ENCODE measurements at regions not wholly inside any gene's neighbourhood (a gene's known extent, or its start where the extent isn't known, plus 50 kb on each side); places are given as distances from the start of the nearest gene placed in this dataset.
"Not testable (repeated sequence)": the region's sequence is repeated elsewhere in the genome, so short reads cannot be mapped to it uniquely, and the experiment has no call there.

- DNase-seq (ENCODE audit: low spot score), result no peak
These were observed 397.3 kb upstream of the RASGRP1 start for GRCh38 chr15:38961931-38962330.

GRCh38 chr15:38972831-38973230 is 408.2 kb upstream of the RASGRP1 start:
- DNase-seq (ENCODE audit: low spot score), result no peak

GRCh38 chr15:38975282-38975990 is 410.8 kb upstream of the RASGRP1 start:
- DNase-seq (ENCODE audit: low spot score), result no peak

DNA sequence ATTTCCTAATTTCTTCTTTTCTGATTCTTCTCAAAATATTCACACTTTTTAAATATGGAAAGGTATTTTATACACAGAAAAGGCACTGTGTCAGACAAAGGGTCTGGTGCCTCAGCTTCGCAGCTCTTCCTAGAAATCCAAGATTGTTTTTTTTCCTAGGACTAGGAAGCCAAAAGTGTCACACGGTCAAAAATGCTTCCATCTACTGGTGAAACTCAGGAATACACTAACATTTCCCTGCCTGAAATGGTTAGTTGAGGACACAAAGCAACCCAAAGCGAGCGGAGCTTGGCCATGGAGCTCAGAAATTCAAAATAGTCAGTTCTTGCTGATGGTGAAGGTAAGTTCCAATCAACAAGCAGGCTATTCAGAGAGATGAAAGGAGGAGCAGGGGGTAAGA is 426.5 kb upstream of the RASGRP1 start:
- DNase-seq (ENCODE audit: low spot score), result peak; percentile 38

GRCh38 chr15:38991701-38992100 is 427.1 kb upstream of the RASGRP1 start:
- no peak for DNase-seq (ENCODE audit: low spot score)

- DNase-seq (ENCODE audit: low spot score), result no peak
These were observed 427.9 kb upstream of the RASGRP1 start for GRCh38 chr15:38992506-38992905.

DNA sequence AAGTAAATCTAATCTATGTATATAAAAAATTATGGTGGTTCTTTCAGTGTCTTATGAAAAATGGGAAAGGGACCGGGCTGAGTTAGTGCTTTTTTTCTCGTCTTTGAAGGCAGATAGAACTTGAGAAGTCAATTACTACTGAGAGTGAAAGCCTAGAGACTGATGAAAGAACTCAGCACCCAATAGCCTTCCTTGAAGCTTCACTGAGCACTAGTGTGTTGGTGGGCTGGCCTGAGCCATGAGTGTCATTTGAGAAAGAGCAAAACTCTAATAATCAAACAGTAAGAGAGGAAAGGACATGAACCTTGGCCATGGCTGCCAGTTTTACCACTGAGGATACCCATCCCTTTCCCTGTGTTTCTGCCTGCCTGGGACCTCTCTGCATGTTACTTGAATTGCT is 428.3 kb upstream of the RASGRP1 start:
- no peak for DNase-seq (ENCODE audit: low spot score)

GRCh38 chr15:38994310-38994709 is 429.7 kb upstream of the RASGRP1 start:
- no peak for DNase-seq (ENCODE audit: low spot score)

DNA sequence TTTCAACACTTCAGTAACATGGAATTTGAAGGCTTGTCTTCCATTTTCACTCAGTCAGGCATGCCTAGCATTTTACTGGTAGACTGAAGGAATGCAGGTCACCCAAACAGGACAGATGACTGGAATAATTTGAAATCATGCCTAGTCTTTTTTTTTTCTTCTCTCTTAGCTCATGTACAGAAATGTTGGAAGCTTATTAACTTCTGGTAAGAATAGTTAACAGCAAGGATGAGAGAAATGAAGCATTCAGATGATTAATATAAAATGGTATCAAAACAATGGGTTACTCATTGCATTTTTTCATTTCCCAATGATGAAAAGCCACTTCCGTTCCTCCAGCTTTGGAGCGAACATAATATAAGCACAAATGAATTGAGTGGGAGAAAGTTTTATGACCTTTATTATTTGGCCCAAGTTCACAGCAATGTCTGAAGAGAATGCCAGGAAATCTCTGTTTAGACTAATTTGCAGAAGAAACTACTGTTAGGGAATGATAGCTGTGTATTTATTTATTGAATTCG is 431.6 kb upstream of the RASGRP1 start:
- DNase-seq (ENCODE audit: low spot score), result peak; percentile 79

DNA sequence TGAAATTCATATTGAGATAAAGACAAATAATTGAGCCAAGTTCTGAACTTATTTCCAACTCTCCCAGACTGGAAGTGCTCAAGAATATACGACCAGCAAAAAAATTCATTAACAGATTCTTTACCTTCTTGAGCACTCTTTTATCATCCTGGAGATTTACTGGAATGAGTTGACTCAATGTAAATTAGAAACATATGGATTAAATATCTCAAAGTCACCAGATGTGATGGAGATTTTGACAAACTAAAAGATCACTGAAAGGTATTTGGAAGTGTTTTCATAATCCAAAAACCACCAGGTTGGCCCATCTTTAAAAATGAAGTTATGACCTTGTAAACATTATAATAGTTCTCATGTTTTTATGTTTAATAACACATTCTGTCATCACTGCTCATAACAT is 433.2 kb upstream of the RASGRP1 start:
- no peak for DNase-seq (ENCODE audit: low spot score)

DNA sequence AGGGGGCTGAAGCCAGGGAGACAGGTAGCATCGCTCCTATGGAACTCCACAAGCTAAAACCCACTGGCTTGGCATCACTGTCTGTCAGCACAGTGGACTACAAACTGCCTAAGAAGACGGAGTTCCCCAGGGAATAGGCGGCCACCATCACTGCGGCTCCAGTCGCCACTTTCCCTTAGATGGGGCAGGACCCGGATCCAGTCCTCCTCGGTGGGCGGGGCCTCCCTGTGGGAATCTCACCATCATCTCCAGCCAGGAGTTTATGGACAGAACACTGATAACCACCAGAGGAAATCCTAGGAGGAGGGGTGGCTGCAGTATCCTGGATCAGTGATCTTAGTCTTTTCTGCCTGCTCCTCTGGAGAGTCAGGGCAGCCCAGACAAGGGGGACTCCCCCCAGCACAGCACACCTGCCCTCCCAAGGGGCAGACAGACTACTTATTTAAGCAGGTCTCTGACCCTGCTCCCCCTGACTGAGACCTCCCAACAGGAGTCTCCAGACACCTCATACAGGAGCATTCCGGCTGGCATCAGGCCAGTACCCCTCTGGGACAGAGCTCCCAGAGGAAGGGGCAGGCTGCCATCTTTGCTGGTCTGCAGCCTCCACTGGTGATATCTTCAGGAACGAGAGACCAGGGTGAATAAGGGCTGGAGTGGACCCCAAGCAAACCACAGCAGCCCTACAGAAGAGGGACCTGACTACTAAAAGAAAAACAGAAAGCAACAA is 435.6 kb upstream of the RASGRP1 start:
- DNase-seq (ENCODE audit: low spot score), result no peak

- DNase-seq (ENCODE audit: low spot score), result no peak
These were observed 445.1 kb upstream of the RASGRP1 start for GRCh38 chr15:39009740-39010139.

DNA sequence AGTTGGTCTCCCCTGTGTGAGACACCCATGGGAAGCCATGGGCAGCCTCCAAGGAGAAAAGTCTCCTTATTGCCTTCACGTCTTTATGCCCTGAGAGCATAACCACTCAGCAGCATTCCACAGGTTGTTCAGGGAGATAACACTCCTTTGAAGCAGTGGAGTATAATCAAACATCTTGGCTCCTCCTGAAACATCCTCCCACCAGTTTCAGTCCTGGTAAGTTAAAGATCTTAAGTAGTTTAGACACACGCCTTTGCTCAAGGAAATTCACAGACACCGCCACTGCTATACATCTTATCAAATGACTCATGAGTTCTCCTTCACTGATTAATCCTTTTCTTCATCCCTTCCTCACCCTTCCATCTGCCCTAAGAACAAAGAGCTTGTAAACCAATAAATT is 446.5 kb upstream of the RASGRP1 start:
- DNase-seq (ENCODE audit: low spot score), result not testable (repeated sequence)

GRCh38 chr15:39013262-39013661 is 448.6 kb upstream of the RASGRP1 start:
- DNase-seq (ENCODE audit: low spot score), result no peak

DNA sequence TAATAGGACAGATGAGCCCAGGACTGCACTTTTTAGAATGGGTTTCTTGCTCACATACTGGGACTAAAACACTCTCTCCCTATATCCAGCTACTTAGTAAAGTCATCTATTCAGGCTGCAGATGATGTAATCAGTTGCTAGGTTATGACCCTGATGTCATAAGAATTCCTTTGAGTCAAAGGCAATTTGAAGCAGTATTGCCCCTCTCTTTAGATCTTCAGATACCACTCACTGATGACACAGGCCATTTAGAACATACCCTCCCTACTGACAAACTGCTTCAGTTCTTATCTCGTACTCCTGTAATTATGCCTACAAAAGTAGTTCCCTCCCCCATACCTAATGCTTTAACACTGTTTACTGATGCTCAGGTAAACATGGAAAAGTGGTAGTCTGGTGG is 450.1 kb upstream of the RASGRP1 start:
- DNase-seq (ENCODE audit: low spot score), result no peak

DNA sequence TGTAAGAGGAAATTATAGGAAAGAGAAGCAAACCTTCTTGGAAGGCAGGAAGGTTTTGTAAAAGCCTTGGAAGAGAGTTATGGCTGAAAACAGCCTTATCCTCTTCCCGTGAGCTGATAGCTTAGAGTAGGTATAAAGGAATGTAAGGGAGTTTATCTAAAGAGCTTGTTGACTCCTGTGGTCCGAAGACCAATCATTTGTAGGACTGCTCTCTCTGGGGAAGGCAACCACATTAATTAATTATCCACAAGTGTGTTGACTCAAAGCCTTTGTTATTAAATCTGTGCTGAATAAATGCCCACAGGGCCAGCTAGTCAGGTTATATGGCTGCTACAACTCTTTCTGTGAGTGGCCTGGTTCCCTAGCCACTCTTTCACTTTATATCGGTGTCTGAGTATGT is 452.1 kb upstream of the RASGRP1 start:
- DNase-seq (ENCODE audit: low spot score), result no peak

GRCh38 chr15:39018966-39019365 is 454.4 kb upstream of the RASGRP1 start:
- DNase-seq (ENCODE audit: low spot score), result no peak

GRCh38 chr15:39021341-39021740 is 456.7 kb upstream of the RASGRP1 start:
- DNase-seq (ENCODE audit: low spot score), result no peak

GRCh38 chr15:39022532-39023305 is 458.1 kb upstream of the RASGRP1 start:
- DNase-seq (ENCODE audit: low spot score), result no peak

DNA sequence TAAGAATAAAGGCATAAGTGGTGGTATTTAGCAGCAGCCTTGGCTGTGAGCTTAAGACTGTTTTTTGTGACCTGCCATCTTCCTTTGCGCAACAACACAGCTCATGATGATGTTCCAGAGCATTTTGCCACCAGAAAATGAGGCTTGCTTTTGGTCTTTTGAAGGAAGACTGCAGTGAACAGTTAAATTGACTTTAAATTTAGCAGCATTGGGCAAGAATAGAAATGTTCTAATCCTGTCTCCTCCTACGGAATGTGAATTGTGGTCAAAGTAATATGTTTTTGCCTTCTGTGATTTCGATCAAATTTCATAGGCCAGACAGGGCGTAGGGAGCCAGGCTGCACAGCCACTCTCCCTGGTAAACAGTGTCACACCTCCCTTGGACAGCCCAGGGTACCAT is 460.7 kb upstream of the RASGRP1 start:
- DNase-seq (ENCODE audit: low spot score), result no peak

DNA sequence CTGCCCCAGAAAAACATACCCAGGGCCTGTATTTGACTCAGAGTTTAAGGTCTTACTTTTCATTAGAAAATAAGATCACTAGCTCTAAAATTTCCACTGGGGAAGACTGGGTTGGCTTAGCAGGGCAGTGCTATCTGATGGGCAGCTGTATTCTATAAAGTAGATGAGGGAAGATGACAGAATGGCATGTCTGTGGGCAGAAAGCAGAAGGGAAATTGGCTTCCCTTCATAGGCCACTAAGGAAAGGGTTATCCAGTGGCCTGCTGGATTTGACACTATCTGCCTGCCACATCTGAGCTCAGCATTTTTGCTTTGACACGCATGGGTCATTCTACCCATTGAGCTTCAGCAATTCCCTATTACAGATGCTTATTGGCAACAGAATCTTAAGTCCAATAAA is 461.3 kb upstream of the RASGRP1 start:
- no peak for DNase-seq (ENCODE audit: low spot score)

- peak; percentile 16 for DNase-seq (ENCODE audit: low spot score)
These were observed 463.5 kb upstream of the RASGRP1 start for GRCh38 chr15:39028069-39028468.

DNA sequence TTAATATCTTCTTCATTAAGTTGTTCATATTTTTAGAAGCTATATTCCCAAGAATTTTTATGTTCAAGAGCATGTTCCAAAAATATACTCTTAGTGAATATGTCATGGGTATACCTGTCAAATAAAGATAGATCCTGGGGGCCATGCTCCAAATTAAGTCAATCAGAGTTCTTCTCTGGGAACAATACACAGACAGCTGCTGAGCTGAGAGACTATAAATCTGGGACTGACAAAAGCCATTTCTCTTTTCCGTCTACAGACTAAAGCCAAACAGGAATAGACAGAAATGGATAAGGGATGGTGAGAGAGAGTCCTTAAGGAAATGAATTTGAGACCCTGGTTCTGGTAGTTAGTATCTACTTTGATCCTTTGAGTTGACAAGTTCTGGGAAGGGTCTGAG is 465.1 kb upstream of the RASGRP1 start:
- no peak for DNase-seq (ENCODE audit: low spot score)
